ENCODE measurements at regions not wholly inside any gene's neighbourhood (a gene's known extent, or its start where the extent isn't known, plus 50 kb on each side); places are given as distances from the start of the nearest gene placed in this dataset.
"Not testable (repeated sequence)": the region's sequence is repeated elsewhere in the genome, so short reads cannot be mapped to it uniquely, and the experiment has no call there.

DNA sequence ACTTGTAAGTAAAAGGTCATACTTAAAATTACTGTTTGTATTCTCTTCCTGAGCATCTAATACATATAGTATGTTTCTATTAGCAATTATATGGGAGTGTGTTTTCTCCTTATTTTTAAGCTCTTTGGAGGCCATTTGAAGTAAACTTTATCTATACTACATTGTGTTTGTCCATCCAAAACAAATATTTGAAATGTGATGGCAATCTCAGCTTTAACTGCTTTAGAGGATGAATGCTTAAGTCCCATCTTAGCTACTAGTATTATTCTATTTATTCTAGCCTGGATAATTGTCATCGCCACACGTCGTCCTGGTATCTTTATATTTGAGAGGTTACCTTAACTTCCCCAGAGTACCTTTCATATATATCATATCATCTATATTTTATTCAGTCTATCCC, 335.8 kb downstream of the NAF1 start:
- FAIRE-seq (no peak), DNase-seq (ENCODE audit: low read depth) (no peak)
- Histone ChIP-seq H3K4me3 (ENCODE audit: low read depth, low read length) (no peak overlapping the region), H3K36me3 (ENCODE audit: control insufficient read depth, insufficient read depth, low read length) (no peaks in the 10 kb centered on the region), H3K27me3 (ENCODE audit: control insufficient read depth, insufficient read depth, low read length) (no peaks in the 10 kb centered on the region)
- TF ChIP-seq, protein P1, sequence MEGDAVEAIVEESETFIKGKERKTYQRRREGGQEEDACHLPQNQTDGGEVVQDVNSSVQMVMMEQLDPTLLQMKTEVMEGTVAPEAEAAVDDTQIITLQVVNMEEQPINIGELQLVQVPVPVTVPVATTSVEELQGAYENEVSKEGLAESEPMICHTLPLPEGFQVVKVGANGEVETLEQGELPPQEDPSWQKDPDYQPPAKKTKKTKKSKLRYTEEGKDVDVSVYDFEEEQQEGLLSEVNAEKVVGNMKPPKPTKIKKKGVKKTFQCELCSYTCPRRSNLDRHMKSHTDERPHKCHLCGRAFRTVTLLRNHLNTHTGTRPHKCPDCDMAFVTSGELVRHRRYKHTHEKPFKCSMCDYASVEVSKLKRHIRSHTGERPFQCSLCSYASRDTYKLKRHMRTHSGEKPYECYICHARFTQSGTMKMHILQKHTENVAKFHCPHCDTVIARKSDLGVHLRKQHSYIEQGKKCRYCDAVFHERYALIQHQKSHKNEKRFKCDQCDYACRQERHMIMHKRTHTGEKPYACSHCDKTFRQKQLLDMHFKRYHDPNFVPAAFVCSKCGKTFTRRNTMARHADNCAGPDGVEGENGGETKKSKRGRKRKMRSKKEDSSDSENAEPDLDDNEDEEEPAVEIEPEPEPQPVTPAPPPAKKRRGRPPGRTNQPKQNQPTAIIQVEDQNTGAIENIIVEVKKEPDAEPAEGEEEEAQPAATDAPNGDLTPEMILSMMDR (IDR thresholded peaks at IDR 0.05; ENCODE audit: insufficient read depth, low read length, severe bottlenecking) = no peak

DNA sequence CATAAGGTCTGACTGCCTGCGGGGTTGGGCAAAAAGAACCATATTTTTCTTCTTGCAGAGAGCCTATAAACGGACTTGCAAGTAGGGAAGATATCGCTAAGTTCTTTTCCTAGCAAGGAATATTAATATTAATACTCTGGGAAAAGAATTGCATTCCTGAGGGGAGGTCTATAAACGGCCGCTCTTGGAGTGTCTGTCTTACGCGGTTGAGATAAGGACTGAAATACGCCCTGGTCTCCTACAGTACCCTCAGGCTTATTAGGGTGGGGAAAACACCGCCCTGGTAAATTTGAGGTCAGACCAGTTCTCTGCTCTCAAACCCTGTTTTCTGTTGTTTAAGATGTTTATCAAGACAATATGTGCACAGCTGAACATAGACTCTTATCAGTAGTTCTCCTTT, 349.3 kb downstream of the NAF1 start:
- H3K27me3 ChIP-seq (ENCODE audit: control insufficient read depth, insufficient read depth, low read length); FAIRE-seq; DNase-seq (ENCODE audit: low read depth); H3K4me3 ChIP-seq (ENCODE audit: low read depth, low read length); H3K36me3 ChIP-seq (ENCODE audit: control insufficient read depth, insufficient read depth, low read length): not testable (repeated sequence)

DNA sequence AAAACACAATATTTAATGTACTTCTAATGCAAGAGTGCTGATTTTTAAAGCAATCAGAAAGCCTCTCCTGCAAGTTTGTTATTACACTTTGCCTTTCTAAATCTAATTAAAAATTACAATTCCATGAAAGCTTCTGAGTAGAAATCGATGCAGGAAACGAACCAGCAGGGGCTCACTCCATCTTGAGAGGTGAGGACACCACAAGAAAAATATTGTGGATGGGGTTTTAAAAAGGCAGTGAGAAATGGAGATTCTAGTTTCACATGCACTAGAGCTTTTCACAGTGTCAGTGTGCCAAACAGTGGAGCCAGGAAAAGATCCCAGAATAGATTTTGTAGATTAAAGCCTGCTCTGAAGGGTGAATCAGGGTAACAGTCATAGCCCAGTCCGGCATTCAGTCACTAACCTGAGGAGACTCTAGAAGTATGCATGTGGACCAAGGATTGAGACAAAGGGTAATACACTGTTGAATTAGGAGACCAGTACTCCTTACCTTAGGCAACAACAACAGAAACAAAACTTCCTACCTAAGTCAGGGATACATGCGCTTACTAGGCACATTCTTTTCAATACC, 362.3 kb downstream of the NAF1 start:
- DNase-seq (ENCODE audit: low read depth) (no peak), FAIRE-seq (no peak)
- H3K36me3 ChIP-seq (ENCODE audit: control insufficient read depth, insufficient read depth, low read length) = no peaks in the 10 kb centered on the region
- H3K4me3 ChIP-seq (ENCODE audit: low read depth, low read length) = no peak overlapping the region
- TF ChIP-seq, protein P1 (IDR thresholded peaks at IDR 0.05; ENCODE audit: insufficient read depth, low read length, severe bottlenecking) = no peak
- H3K27me3 ChIP-seq (ENCODE audit: control insufficient read depth, insufficient read depth, low read length) = no peaks in the 10 kb centered on the region

DNA sequence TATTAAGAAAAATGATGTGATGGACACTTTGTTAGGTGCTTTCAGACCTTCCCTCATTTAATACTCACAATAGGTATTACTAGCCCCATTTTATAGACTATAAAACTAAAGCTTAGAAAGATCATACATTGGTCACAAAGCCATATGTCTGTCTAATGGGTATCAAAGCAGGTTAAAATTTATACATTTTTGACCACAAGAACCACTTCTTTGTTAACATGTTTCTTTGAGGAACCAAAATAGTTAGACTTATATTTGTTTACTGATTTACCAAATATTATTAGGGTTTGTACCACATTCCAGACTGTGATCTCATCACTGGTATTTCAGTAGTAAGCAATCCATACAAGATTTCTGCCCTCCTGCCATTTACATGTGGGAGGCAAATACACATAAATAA, 363.3 kb downstream of the NAF1 start:
- Histone ChIP-seq H3K4me3 (ENCODE audit: low read depth, low read length) (no peak overlapping the region), H3K27me3 (ENCODE audit: control insufficient read depth, insufficient read depth, low read length) (no peaks in the 10 kb centered on the region), H3K36me3 (ENCODE audit: control insufficient read depth, insufficient read depth, low read length) (no peaks in the 10 kb centered on the region)
- TF ChIP-seq, protein P1 (IDR thresholded peaks at IDR 0.05; ENCODE audit: insufficient read depth, low read length, severe bottlenecking) = no peak
- DNase-seq (ENCODE audit: low read depth) (no peak), FAIRE-seq (no peak)

DNA sequence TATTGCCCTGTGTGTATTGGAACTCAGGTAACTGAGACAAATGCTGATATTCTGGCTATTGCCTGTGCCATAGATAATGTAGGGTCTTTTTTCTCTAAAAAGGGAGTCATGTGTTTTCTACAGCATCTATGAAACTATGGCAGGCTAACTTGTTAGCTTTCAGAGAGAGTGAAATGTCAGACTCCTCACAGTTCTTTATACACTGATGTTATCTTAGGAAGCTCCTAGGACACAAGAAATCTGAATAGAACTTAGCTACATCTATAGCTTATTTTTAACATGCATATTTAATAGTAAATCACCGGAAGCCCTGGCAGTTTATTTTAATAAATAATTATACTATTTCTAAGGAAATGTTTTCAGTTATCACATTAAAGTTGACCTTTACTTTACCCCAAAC, 369.6 kb downstream of the NAF1 start:
- Histone ChIP-seq H3K4me3 (ENCODE audit: low read depth, low read length) (no peak overlapping the region), H3K36me3 (ENCODE audit: control insufficient read depth, insufficient read depth, low read length) (no peaks in the 10 kb centered on the region), H3K27me3 (ENCODE audit: control insufficient read depth, insufficient read depth, low read length) (no peaks in the 10 kb centered on the region)
- TF ChIP-seq, protein P1 (IDR thresholded peaks at IDR 0.05; ENCODE audit: insufficient read depth, low read length, severe bottlenecking) = no peak
- FAIRE-seq (no peak), DNase-seq (ENCODE audit: low read depth) (no peak)

DNA sequence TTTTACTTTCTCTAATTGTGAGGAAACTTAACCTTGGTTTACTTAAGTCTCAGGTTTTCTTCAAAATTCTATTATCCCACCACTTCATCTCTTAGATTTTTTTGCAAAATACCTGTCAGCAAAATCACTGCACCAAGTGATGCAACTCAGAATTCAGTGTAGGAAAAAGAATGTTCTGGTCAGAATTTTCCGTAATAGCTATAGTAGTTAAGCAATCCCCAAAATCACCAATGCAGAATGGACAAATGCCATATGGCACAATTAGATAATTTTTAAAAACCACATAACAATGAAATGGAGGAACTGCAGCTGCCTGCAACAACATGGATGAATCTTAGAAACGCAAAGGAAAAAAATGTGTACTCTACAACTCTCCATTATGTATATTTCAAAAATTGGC, 373.1 kb downstream of the NAF1 start:
- H3K36me3 ChIP-seq (ENCODE audit: control insufficient read depth, insufficient read depth, low read length) = no peaks in the 10 kb centered on the region
- H3K4me3 ChIP-seq (ENCODE audit: low read depth, low read length) = no peak overlapping the region
- DNase-seq (ENCODE audit: low read depth) (no peak), FAIRE-seq (no peak)
- H3K27me3 ChIP-seq (ENCODE audit: control insufficient read depth, insufficient read depth, low read length) = no peaks in the 10 kb centered on the region
- TF ChIP-seq, protein P1 (IDR thresholded peaks at IDR 0.05; ENCODE audit: insufficient read depth, low read length, severe bottlenecking) = no peak

All from bronchial epithelial cell (primary cell).